GM21381 (cell line): ENCODE measurements at regions not wholly inside any gene's neighbourhood (a gene's known extent, or its start where the extent isn't known, plus 50 kb on each side); places are given as distances from the start of the nearest gene placed in this dataset.
A peak's percentile ranks its signal among the peaks of the same experiment; 100 is the strongest.

Source experiments
- ATAC-seq: cut with Tn5 transposase; IDR thresholded peaks from one replicate; pipeline ENCODE4 v1.9.1; 2021; ENCODE audit warnings: mild to moderate bottlenecking, moderate library complexity; ENCODE audit not compliant: unreplicated experiment

DNA sequence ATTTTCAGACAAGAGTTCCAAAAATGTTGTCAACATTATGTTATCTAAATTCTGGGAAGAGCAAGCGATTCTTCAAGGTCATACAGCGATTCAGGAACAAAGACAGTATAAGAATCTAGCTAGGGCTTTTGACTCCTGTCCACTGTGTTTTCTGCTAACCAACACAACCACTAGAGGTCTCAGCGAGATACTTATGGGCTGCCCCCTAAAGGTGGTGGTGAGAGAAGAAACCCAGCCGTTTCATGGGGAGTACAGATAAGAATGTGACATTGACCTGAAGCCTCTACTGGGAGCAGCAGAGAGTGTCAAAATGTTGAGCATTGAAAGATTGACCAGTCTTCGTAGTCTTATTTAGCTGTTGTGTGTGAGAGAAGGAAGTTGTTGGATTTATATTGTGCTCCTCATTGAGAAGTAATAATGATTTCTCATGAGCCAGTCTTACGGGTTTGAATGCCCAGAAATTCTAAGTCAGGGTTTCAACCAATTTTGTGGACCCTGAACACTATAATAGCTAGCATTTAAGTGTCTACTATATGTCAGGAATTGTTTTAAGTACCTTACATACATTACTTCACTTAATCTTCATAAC lies 168.3 kb downstream of the SPRY1 start:
- peak; percentile 100 for ATAC-seq

DNA sequence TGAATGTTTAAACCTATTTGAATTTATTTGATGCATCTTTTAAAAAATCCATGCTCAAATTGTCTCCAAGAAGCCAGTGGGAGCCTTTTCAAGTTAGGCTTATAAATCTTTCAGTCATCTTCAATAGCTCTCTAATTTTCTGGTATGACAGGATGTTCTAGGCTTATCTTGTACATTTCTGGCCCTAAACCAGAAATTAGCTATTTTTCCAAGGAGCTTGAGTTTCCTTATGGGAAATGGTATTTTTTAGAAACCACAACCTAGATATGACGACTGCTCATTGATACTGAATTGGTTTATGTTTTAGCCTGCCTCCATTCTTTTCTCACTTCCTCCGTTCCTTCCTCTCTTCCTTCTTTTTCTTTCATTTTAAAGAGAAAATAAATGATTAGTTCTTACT lies 172.3 kb downstream of the SPRY1 start:
- ATAC-seq = no peak

GRCh38 chr4:123569541-123569940 lies 172.9 kb downstream of the SPRY1 start:
- no peak for ATAC-seq

DNA sequence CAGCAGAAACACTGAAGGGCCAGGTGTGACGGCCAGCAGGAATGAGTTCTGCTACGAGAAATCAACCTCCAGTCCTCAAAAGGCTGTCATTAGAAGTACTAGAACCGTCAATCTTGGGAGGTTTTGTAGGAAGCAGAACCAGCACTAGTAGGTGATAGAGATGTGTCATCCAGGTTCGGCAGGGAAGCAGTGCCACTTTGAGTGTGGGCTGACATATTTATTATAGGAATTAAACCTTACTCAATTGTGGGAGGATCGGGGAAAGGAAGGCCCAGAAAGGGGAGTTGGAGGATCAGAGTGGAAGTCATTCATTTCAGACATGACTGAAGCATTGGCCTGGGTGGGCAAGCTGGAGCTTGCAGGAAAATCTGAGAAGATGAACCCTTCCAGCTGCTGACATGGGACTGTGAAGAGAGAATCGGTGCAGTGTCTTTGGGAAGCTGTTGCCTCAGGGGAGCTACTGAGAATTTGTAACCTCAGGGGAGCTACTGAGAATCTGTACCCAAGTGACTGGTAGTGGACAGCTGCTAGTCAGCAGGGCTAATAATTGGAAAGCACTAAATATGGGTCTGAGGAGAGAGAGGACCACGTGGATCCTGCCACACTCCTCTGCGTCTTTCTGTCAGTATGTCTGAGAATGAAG lies 177.4 kb downstream of the SPRY1 start:
- no peak for ATAC-seq

GRCh38 chr4:123575291-123575690 lies 178.7 kb downstream of the SPRY1 start:
- ATAC-seq = no peak

GRCh38 chr4:123577225-123577906 lies 180.8 kb downstream of the SPRY1 start:
- ATAC-seq = no peak

- ATAC-seq = no peak
Measured at GRCh38 chr4:123578276-123579029, 181.9 kb downstream of the SPRY1 start.

DNA sequence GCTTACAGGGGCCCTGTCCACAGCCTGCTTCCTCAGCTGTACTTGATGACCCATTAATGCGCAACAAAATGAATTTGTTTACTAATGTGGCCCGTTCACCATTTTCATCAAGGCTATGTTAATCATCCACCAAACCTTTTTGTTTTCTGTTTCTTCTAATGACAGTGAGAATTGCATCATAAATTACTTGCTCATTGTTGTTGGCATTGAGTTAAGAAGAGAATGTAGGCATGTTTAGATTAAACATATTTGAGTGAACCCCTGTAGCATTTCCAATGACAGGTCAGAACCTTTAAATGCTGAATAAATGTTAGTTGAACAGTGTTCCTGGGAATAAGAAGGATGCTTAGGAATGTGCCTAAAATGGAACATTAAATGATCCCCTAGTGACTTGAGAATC lies 183.4 kb downstream of the SPRY1 start:
- ATAC-seq = no peak

GRCh38 chr4:123580981-123581664 lies 184.5 kb downstream of the SPRY1 start:
- no peak for ATAC-seq

DNA sequence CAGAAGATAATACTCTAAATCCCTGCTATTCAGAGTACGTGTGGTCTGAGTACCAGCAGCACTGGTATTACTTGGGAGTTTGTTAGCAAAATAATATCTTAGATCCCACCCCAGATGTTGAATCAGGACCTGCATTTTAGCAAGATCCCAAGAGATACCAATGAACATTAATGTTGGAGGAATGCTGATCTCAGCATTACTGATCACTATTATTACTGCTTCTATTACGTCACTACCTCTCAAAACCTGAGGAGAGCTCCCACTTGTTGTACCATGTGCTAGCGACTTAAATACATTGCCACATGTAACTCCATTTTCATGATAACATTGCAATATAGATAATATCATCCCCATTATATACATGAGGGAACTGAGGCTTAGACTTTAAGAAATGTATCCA lies 185.2 kb downstream of the SPRY1 start:
- ATAC-seq = no peak

- no peak for ATAC-seq
Measured at GRCh38 chr4:123583043-123583442, 186.4 kb downstream of the SPRY1 start.

DNA sequence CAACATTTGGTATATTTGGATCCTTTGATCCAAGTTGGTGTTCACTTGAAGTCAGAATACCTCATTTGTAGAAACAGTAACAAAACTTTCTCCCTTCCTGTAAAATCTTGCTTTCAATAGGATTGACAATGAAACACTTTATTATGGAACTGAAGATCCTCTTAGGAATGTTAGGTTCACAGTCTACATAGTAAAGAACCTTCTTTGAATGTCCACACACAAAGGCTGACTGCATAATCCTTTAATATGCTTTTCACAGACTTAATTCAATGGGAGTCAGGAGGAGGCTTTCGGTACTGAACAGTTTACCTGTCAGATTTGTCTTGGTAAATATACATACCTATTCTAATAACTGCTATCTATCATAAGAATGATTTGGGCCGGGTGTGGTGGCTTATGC lies 188.5 kb downstream of the SPRY1 start:
- no peak for ATAC-seq

DNA sequence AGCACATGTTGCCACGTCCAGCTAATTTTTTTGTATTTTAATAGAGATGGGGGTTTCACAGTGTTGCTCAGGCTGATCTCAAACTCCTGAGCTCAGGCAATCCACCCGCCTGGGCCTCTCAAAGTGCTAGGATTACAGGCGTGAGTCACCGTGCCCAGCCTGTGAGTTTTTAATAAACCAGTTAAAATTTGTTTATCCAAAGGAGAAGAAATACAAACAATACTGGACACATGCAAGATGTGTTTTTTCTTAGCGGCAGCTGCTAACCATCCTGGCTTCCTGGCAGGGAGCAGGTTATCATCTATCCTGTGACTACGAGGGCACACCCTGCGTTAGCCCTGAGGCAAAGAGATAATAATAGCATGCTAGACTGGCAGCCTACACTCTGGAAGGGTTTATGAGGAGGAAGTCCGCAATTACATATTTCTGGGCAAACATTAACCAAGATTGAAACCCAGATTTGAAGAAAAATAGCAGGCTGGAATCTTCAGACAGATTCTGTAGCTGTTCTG lies 191.4 kb downstream of the SPRY1 start:
- ATAC-seq = peak; percentile 30

DNA sequence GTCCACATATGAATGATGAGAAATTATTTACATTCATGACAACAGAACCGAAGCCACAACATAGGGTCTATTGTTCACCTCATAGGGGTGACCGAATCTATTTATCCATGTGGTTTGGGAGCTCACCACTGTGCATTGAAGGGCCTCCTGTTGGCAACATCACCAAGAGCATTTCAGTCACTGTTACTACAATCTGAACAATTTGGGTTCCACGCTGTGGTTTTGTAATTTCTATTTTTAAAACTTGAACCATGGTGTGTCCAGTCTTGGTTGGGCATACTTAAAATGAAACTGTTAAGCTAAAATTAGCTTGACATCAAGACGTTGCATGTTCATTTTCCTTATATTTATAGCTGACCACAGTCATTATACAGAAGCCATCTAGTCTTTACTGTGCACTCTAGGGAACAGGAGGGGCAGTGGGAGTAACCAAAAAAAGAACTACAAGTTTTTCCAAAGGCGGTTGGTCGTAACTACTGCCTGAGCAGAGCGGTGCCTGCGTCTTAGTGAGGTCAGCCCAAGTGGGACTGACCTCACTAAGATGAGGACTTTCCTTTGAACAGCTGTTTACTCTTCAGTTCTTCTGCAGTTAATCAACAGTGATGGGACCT lies 192.1 kb downstream of the SPRY1 start:
- ATAC-seq = peak; percentile 75

GRCh38 chr4:123589301-123589700 lies 192.7 kb downstream of the SPRY1 start:
- no peak for ATAC-seq

- ATAC-seq = no peak
Measured at GRCh38 chr4:123591875-123592274, 195.3 kb downstream of the SPRY1 start.

- ATAC-seq = no peak
Measured at GRCh38 chr4:123593655-123594054, 197.1 kb downstream of the SPRY1 start.

- no peak for ATAC-seq
Measured at GRCh38 chr4:123596805-123597204, 200.2 kb downstream of the SPRY1 start.

- no peak for ATAC-seq
Measured at GRCh38 chr4:123597586-123597985, 201.0 kb downstream of the SPRY1 start.

- ATAC-seq = no peak
Measured at GRCh38 chr4:123598331-123598730, 201.7 kb downstream of the SPRY1 start.
